ENCODE measurements at regions not wholly inside any gene's neighbourhood (a gene's known extent, or its start where the extent isn't known, plus 50 kb on each side); places are given as distances from the start of the nearest gene placed in this dataset.

- H3K4me1 ChIP-seq: peaks cover 19% of the 10 kb centered on the region
- ATAC-seq: peak; percentile 96
- no peaks in the 10 kb centered on the region for H3K9me3 ChIP-seq
- no peak overlapping the region for H3K4me3 ChIP-seq
- intact Hi-C loops (cut with DNase I): no loop called here
- no peaks in the 10 kb centered on the region for H3K36me3 ChIP-seq
- H3K27ac ChIP-seq: peak overlapping the region; percentile 86
- peak; percentile 86 for DNase-seq
- H3K27me3 ChIP-seq: no peaks in the 10 kb centered on the region
- TF ChIP-seq CTCF (IDR thresholded peaks at IDR 0.05): no peak
Measured at GRCh38 chrX:65601530-65602220, 65.8 kb upstream of the MSN start.

- Histone ChIP-seq H3K36me3 (no peaks in the 10 kb centered on the region), H3K27me3 (no peaks in the 10 kb centered on the region), H3K4me3 (no peak overlapping the region), H3K9me3 (no peaks in the 10 kb centered on the region), H3K4me1 (peaks cover 22% of the 10 kb centered on the region), H3K27ac (peak overlapping the region; percentile 86)
- ATAC-seq: peak; percentile 25
- no peak for TF ChIP-seq CTCF (IDR thresholded peaks at IDR 0.05)
- no peak for DNase-seq
- intact Hi-C loops (cut with DNase I): no loop called here
Measured at GRCh38 chrX:65601126-65601525, 66.3 kb upstream of the MSN start.

- Histone ChIP-seq H3K9me3 (no peaks in the 10 kb centered on the region), H3K4me3 (no peak overlapping the region), H3K27me3 (no peaks in the 10 kb centered on the region), H3K36me3 (no peaks in the 10 kb centered on the region), H3K4me1 (peaks cover 28% of the 10 kb centered on the region), H3K27ac (peak overlapping the region; percentile 86)
- ATAC-seq (no peak), DNase-seq (no peak)
- intact Hi-C loops (cut with DNase I): no loop called here
- no peak for TF ChIP-seq CTCF (IDR thresholded peaks at IDR 0.05)
Measured at GRCh38 chrX:65600106-65600505, 65.5 kb upstream of the LAS1L start.

- ATAC-seq (no peak), DNase-seq (no peak)
- Histone ChIP-seq H3K9me3 (no peaks in the 10 kb centered on the region), H3K4me1 (peaks cover 28% of the 10 kb centered on the region), H3K27me3 (no peaks in the 10 kb centered on the region), H3K4me3 (no peak overlapping the region), H3K36me3 (no peaks in the 10 kb centered on the region), H3K27ac (peak overlapping the region; percentile 24)
- intact Hi-C loops (cut with DNase I): no loop called here
- no peak for TF ChIP-seq CTCF (IDR thresholded peaks at IDR 0.05)
Measured at GRCh38 chrX:65598559-65599147, 64.1 kb upstream of the LAS1L start.

- peak overlapping the region; percentile 68 for H3K27ac ChIP-seq
- ATAC-seq: peak; percentile 33
Measured at GRCh38 chrX:65596270-65597034, 61.9 kb upstream of the LAS1L start.

More at GRCh38 chrX:65596270-65597034, 61.9 kb upstream of the LAS1L start:
- Histone ChIP-seq H3K36me3 (no peaks in the 10 kb centered on the region), H3K27me3 (no peaks in the 10 kb centered on the region), H3K4me3 (no peak overlapping the region), H3K4me1 (peaks cover 15% of the 10 kb centered on the region), H3K9me3 (no peaks in the 10 kb centered on the region)
- no peak for DNase-seq
- intact Hi-C loops (cut with DNase I): no loop called here
- no peak for TF ChIP-seq CTCF (IDR thresholded peaks at IDR 0.05)

Measured in upper lobe of right lung (tissue), 1 donor.